ENCODE measurements at regions not wholly inside any gene's neighbourhood (a gene's known extent, or its start where the extent isn't known, plus 50 kb on each side); places are given as distances from the start of the nearest gene placed in this dataset.
"Not testable (repeated sequence)": the region's sequence is repeated elsewhere in the genome, so short reads cannot be mapped to it uniquely, and the experiment has no call there.

DNA sequence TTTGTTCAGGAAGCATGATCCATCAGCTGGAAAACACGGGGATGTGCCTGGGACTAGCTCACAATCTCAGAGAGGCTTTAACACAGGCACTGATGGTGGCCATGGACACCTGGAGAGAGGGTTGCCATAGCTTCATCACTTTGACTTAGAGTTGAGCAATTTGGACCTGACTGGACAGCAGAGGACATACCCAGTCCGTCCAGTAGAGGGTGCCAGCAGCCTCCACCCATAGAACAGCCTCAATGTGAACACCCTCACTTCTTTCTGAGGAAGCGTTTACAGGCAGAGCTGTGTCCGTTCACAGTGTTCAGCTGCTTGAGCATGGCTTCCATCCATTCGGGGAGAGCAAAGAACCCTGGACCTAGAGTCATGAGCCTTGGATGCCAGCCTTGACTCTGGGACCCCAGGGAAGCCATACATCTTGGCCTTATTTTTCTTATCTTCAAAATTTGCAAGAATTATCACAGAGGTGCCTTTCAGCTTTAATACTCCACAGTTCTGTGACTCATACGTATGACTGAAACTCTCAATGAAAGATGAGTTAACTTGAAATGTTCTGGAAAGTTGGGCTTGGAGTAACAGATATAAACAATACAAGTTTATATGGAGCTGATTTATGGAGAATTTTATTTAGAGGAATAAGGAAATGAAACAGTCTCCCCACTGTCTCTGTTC is 302.9 kb upstream of the PODXL start:
- no peak for DNase-seq (ENCODE audit: low read depth)

DNA sequence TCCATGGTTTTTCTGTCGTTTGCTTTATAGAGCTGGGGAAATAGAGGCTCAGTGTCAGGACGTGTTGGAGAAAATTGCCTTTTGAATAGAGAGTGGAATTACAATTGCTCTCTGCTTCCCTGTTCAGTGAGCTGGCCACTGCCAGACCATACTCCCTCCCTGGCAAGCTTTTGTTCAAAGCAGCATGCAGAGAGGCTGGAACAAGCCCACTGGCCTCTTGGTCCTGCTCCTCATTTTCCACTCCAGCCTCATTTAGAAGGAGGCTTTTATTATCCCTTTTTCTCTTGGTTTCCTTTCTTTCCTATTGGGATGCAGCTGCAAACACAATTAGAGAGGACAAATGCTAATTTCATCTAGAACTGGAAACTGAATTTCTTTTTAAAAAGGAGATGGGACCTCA is 302.2 kb upstream of the PODXL start:
- no peak for DNase-seq (ENCODE audit: low read depth)

DNA sequence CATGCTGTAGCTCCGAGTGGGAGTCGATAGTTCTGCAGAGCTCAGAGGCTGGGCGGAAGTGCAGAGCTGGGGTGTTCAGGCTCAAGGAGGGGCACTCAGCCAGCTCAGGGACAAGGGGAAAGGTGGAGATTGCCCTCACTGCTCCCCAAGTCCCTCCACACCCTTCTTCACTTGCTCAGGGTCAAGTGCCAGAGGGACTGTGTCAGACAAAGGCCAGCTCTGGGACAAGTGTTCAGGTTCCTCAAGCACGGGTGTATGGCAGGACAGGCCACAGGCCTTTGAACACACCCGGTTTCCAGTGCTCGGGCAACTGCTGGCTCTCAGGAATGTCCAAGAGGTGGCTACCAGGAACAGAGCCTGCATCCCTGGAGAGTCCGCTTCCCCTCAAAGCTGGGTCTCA is 293.0 kb upstream of the PODXL start:
- no peak for DNase-seq (ENCODE audit: low read depth)

DNA sequence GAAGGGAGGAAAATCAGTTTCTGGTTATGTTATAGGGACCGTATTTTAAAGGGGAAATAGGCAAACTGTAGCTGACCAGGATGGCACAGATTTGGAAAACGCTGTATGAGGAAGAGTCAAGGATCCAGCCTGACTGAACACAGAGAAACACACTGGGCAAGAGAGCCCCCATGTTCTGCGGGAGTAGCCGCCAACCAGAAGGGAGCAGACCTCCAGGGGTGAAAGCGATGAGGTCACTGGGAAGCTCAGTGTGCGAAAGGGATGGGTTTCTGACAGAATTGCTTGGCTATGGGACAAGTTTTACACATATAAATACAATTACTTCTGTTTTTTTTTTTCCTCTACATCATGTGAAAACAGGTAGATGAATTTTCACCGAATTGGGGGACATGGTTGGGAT is 291.6 kb upstream of the PODXL start:
- DNase-seq (ENCODE audit: low read depth), result no peak

DNA sequence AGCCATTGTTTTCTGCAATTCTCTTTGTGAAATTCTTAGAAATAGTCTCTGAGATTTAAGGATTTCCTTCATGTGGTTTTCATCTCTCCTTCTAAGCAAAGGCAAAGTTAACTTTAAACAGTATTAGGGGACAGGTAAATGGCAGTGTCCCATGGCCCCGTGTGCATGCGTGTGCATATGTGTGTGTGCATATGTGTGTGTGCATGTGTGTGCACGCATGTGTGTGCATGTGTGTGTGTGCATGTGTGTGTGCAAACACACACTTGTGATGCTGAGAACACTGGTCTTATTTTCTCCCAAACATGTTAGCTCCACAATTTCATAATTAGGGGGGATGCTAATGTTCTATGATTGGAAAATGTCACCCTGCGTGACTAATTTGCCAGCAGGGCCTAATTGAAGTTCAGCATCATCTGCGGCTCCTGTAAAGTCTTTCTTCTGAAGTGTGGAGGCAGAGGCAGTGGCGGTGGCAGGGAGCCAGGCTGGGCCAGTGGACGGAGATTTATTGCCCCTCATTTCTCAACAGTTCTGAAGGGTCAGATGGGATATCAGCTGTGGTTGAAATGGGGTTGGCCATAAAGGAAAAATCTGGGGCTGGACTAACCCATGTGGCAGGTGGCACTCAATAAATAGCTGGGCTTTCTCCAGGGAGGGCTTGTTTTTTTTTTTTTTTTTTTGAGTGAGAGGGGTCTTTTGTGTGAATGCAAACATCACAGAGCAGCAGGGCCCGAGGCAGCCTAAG is 289.3 kb upstream of the PODXL start:
- no peak for DNase-seq (ENCODE audit: low read depth)

DNA sequence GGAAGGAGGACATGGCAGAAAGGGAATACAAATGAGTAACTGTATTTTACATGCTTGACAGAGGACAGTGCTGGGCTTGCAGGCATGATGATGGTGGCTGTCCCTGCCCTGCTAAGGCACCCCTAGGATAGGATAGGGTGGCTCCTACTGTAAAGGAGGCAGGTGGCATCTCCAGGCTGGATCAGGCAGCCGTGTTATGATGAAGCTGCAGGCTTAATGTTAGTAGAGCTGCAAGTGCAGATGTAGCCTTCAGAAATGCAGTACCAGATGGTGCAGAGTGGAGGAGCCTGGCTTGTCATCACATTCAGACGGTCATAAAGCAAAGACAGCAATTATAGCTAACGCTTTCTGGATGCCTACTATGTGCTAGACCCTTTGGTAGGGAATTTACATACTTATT is 287.9 kb upstream of the PODXL start:
- no peak for DNase-seq (ENCODE audit: low read depth)

DNA sequence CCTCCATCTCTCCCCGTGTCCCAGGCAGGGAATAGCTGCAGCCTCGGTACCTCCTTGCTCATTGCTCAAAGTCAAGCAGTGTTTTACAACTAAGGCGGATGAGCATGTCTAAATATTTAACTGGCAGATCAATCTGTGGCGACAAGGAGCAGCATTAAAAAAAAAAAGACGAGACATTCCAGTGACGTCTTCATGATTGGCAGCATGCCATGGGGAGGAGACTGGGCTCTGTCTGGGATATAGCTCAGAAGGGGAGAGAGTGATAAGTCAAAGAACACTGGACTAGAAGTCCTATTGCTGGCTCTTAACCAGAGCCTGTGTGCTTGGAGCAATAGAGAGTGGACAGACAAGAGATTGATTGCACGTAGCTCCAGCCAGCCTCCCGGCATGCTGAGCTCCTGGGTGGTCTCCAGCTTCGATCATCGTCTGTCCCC is 287.5 kb upstream of the PODXL start:
- DNase-seq (ENCODE audit: low read depth), result no peak

DNA sequence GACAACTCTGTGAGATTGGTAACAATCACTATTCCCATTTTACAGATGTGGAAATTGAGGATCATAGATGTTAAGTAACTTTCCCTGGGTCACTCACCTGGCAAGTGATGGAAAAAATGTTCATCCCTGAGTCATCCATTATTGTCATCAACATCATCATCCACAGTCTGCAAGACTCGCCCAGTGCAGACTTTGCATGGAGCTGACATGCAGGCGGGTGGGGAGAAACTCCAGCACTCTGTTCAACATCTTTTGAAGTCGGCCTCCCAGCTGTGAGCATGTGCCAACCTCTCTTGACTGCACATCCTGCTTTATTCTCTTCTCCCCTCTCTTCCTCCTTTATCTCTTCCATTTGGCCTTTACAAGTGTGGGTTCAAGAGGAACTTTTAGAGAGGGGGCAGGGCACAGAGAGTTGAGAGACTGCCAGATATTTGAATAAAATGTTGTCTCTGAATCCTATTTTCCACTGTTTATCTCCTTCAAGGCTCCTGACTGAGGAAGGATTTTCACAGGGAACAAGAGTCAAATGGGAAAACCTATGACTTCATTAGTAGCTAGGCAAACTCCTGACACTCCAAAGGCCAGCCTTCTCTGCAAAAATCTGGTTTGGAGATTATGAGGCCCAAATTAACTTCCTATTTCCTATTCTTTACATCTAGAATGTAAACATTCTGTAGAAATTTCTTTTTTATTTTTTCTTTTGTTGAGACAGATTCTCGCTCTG is 283.7 kb upstream of the PODXL start:
- DNase-seq (ENCODE audit: low read depth), result no peak

DNA sequence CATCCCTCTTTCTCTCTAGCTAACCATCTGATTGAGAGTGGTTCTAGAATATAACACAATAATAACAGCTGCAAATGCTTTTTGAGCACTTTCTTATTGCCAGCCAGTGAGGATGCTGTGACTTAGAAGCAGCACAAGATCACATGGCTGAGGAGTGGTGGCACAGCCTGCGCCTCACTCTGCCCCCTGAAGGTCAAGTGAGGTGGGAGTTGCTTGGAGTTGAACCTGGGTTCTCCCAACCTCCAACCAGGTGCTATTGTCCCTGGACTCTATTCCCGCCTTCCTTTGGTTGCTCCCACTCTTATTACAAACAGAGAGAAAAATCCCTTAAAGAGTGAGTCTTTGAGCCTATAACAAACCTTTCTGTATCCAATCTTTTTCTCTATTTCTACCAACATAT is 280.3 kb upstream of the PODXL start:
- no peak for DNase-seq (ENCODE audit: low read depth)

DNA sequence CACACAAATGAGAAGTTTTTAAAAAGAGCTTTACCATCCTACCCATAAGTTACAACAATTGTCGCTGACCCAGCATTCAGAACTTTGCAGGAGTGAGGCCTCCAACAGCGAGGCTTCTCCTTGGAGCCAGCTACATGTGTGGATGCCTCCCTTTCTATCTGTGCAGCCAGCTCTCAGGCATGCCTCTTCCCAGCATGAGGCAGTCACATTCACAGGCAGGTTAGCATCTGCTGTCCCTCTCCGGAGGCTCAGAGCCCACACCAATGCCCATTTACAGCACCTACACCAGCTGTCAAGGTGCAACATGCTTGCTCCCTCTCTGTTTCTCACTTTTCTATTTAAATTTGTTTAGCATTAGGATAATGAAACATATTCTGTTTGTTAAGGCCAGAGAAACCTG is 278.7 kb upstream of the PODXL start:
- DNase-seq (ENCODE audit: low read depth), result no peak

DNA sequence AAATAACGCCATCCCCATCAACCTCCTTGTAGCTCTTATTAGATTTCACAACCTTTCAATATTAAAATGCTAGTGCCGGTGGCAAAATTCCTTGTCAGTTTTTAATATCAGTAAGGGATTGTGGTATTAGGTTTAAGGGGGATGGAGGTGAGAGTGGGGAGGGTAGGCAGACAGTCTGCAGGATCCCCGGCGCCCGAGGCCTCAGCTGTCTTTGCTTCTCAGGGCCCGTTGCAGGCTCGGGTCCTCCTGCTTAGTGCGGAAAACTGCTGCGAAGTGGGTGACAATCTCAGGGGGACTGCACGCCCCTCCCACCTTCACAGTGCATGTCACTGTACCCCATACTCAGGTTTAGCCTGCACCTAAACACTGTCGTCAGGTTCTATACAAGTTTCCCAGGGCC is 274.3 kb upstream of the PODXL start:
- no peak for DNase-seq (ENCODE audit: low read depth)

DNA sequence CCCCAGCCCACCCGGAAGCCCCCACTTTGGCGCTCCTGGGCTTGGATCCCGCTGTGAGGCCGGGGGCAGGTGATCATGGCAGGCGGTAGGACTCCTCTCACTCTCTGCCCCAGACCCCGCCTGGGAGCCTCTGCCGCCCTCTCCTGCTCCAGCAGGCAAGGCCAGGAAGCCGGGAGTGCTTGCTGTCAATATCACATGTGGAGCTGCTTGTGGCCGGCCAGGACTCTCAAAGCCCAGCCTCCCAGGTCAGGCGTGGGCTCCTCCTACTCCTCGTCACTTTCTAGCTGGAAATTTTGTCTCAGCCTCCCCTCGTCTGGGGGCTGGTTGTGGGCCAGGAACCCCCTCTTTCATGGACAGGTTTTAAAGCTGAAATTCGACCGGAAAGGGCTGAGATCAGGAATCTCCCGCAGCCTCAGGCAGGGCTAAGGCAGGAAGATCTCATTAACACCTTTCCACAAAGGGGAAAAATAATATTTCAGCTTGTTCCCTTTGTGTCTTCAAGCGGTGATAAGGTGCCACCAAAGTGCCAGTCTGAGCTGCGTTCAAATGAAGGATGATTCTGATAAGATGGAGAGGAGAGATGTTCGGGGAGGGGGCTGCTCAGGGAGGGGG is 273.6 kb upstream of the PODXL start:
- no peak for DNase-seq (ENCODE audit: low read depth)

DNA sequence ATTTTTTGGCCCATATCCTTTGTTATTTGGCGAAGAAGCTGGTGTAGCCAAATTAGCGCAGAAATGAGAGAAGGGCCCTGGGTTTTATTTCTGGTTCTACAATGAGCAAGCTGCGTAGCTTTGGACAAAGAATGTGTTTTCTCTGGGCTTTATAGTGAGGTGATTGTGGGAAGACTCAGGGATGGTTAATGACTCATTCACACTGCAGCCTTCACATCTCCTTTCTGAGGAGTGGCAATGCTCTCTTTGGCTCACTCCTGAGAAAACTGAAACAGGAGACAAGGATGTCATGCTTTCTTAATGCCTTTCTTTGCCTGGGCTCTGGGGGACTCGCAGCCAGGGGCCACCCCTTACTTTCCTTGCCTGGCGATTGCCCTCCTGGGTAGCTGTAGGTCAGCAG is 271.0 kb upstream of the PODXL start:
- DNase-seq (ENCODE audit: low read depth), result no peak

DNA sequence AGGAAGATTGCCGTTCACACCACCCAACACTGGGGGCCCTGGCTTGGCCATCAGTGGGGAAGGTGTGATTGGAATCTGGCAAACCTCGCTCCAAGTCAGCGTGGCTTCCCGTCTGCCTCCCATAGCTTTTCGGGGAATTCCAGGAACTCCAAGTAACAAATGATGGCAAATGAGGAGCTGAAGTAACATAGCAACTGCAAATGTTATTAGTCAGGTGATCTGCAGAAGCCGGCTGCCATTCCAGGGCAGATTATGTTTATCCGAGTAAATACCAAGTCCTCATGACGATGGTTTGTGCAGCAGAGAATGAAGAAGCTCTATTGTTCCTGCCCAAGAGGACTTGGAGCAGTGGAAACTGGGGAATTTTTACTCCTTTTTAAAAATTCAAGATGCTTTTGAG is 270.5 kb upstream of the PODXL start:
- no peak for DNase-seq (ENCODE audit: low read depth)

DNA sequence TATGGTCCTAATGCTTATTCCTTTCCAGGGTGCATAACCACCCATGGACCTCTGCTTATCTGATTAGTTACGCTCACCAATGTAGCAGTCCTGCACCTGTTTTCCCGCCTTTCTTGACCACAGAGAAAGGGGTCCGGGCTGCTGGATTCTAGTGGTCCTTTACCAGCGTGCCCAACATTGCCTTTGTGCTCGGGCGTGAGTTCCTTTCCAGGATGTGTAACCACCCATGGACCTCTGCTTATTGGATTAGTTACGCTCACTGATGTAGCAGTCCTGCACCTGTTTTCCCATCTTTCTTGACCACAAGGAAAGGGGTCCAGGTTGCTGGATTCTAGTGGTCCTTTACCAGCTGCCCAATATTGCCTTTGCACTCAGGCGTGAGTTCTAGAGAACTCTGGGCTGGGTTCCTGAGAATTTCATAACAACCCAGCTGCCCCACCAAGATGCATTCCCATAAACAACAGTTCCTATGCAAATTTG is 267.6 kb upstream of the PODXL start:
- DNase-seq (ENCODE audit: low read depth), result not testable (repeated sequence)

DNA sequence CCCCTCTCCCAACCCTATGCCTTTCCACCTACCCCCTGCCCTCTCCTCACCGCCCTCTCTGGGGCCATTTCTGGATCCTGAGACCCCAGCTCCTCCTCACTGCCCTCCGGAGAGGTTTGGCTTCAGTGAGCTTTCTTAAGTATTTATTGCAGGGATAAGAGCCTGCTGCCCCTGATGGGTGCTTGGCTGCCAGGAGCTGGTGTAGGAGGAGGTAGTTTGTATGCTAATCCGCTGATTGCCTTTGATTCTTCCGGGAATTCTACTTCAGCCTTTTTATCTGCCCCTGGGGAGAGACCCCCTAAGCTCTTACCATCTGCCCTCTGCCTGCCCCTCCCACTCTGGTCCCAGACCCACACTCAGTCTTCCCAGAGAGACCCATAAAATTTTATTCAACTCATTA is 263.5 kb upstream of the PODXL start:
- DNase-seq (ENCODE audit: low read depth), result no peak

DNA sequence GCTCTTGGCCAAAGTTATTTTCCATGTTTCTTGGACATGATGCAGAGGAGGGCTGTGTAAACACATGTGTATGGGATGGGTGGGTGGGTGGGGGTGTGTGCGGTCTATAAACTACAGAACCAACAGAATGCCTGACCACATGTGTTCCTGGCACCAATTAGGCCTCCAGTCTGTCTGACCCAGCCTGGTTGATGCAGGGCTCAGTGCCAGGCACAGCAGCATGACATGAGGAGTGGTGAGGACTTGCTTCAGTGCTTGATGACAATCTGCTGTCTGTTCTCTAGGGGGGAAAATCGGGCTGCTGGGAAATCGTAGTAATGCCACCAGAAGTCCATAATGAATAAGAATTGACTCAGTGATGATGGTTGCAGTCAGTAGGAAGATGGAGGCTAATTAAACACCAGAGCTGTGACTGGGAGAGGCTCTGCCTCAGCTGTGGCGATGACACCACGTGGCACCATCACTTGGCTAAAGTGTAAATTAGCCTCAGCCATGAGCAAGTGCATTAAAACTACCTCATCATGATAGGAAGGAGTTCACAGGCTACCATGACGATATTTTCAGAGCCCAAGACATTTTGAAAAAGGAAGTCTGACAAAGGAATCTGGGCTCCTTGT is 260.1 kb upstream of the PODXL start:
- no peak for DNase-seq (ENCODE audit: low read depth)

DNA sequence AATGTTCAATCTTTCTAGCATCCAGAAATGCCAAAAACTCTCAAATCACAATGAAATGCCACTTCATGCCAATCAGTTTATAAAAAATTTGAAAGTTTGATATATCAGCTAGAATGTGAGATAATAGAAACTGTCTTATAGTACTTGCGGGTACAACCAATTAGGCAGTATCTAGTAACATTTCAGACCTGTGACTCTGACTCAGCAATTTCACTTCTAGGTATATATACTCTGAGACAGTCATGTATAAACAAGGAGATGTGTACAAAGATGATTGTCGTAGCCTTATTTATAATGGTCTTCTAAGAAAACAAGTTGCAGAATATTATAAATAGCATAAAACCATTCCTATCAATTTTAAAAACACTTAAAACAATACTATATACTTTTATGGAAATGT is 252.3 kb upstream of the PODXL start:
- DNase-seq (ENCODE audit: low read depth), result no peak

DNA sequence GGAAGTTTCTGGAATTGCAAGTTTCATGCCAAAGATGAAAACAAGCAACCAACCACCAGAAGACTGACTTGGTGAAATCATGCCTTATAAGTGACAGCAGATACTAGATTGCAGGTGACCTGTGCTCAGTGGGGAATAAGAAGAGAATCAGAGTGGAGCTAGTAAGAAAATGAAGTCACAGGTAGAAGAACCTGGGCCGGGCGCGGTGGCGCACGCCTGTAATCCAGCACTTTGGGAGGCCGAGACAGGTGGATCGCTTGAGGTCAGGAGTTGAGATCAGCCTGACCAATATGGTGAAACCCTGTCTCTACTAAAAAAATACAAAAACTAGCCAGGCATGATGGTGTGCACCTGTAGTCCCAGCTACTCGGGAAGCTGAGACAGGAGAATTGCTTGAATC is 251.7 kb upstream of the PODXL start:
- DNase-seq (ENCODE audit: low read depth), result not testable (repeated sequence)

DNA sequence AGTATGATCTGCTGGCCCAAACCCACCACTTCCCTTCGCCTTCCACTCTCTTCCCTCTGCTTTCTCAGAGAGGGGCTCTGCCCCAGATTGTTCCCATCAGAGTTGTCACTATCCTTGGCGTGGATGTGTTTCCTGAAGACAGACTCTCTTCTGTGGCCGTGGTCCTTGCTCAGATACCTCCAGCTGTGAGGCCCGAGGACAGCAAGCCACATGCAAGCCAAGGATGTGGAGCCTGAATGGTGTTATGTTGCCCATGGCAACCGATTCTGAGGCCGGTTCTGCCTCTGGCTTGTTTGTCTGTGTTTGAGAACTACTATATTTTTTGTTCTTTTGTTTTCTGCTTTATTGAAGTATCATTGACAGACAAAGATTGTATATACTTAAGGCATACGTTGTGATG is 247.4 kb upstream of the PODXL start:
- no peak for DNase-seq (ENCODE audit: low read depth)

DNA sequence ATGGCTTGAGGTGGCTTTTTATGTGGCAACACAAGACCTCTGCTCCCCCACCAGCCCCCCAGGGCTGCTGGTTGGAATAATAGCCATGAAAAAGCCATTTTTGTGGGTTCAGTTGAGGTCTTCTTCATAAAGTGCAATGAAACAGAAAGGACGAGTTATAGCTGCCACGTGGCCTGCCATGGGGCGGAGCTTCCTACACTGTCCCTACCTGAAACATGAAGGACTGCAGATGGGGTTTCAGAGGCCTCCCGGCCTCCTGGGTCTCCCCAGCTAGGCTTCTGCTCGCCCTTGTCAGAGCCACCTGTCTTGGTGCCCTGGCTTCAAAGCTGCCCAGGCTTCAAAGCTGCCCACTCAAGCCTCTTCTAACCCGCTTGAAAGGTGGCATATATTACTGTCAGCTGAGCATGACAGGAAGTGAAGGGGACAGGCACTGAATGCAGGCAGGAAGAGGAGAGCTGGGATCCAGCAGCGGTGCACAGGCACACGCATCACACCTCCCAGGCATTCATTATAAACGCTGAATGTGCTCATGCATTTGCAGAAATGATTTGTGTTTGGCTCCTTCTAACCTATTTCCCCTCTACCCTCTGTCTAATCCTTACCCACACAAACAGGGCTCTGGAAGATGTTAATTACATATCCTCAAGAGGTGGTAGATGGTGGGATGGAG is 245.9 kb upstream of the PODXL start:
- DNase-seq (ENCODE audit: low read depth), result no peak

DNA sequence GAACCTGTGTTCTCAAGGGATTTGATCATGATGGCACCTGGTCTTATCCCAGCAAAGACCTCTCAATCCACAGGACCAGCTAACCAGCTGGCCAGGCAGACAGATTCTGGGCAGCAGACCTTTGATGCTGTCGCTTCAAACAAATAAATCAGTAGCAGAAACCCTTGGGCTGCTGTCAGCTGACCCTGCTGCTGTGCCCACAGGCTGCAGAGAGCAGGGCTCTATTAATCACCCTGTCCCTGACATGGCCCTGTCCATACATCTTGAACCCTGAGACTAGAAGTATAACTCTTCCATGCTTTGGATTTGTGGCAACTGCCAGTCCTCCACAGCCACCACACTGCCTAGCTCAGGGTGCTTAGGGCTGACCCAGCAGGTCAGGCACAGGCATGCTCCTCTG is 244.1 kb upstream of the PODXL start:
- no peak for DNase-seq (ENCODE audit: low read depth)

Measured in non-pigmented ciliary epithelial cell (primary cell).